Renal pelvis (tissue), 1 donor: ENCODE measurements at regions not wholly inside any gene's neighbourhood (a gene's known extent, or its start where the extent isn't known, plus 50 kb on each side); places are given as distances from the start of the nearest gene placed in this dataset.
"Not testable (repeated sequence)": the region's sequence is repeated elsewhere in the genome, so short reads cannot be mapped to it uniquely, and the experiment has no call there.

Source experiments
- DNase-seq: peaks from one replicate; pipeline ENCODE4 v3.0.0-alpha.2; 2013

DNA sequence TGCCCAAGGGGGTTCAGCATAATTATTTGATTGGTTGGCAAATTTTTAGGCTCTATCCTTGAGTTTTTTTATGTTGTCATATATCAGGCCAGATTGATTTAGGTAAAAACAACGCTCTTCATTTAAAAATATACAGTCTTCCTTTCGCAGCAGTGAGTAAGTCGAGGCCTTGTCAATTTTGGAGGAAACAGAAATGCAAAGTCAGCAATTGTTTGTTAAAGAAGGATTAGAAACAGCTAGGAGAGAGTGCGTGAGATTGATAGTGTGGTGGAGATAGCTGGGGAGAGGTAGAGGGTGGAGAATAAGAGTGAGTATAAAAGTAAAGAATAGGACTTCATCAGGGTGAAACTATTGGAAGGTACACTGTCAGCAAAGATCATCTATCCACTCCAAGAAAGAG is 830.8 kb downstream of the LUZP2 start:
- DNase-seq: no peak

DNA sequence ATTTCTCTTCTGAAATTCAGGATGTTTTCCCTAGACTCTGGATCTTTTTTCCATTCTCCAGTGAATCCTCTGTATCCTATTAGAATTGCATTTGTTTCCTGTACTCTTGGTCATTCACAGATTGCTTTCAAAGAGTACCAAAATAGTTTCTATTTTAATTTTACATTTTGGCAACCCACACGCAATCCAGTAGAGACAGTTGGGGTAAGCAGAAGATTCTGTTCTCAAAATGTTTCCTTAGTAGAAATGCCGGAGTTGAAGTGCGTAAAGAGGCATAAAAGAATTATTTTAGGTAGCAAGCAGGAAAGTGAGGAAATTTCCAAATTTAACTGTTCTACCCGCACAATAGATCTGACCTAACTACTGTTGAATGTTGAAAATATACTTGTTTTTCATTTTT is 842.4 kb downstream of the LUZP2 start:
- DNase-seq: no peak

DNA sequence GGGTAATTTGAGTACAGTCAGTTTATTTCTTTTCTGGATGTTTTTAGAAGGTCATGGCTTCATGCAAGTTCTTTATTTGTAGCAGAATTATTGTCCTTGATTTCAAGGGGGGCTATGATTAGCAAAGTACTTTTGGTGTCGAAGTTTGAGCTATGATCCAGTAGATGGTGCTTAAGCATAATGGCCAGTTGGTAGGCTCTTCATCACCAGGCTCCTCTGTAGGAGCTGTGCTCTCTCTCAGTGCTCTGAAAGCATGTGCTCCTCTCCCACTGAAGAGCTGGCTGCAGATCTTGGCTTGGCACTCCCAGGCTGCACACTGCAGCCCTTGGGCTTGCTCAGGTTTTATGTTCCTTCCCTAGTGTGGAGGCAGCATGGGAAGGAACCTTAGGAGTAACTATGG is 852.7 kb downstream of the LUZP2 start:
- no peak for DNase-seq

DNA sequence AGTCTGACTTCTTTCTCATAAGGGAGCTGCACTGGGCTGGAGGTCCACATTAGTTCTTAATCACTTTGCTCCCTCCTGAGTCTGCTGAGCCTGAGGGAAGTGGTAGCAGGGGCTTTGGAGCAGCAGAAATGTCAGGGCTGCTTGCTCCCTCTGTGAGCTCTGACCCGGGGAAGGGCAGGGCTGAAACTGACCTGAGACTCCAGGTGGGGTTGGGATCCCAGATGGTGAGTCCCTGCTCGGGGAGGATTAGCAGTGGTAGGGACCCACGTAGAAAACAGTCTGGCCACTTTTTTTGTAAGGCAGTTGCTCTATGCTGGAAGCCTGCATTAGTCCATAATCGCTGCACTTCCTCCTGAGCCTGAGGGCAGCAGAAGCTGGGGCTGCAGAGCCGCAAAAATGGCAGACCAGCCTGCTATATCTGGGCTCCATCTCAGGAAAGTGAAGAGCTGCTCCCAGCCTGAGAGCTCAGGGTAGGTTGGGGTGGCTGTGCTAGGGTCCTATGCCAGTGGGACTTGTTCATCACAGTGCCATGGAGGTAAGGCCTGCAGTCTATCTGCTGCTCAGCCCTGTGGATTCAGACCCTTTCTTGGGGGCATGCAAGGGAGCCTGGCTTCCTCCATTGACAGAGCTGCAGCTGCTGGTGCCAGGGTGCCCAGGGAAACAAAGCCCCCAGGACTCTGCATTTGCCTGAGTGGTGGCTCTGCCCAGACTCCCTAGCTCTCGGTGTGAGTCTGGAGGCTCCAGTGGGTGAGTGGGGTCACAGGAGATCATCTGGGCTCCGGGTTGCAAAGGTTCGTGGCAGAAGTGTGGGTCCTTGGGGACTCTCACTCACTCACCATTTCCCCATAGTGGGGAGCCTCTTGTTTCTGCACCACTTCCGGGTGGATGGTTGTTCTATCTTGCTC is 854.3 kb downstream of the LUZP2 start:
- DNase-seq: no peak

DNA sequence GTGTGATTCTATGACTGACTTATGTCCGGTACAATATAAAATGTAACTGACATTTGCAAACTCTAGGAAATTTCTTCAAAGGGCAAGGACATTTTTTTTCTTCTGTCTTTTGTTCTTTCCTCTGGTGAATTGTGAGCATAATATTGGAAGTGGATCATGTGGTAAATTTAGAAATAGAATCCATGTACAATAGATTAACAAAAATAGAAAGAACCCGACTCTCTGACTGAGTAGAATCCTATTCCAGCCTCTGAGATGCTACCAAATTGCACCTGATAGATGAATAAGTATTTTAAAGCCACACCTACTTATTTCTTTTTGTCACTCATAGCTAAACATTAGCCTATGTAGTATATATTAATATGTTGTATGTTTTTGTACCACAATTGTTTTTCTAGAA is 860.3 kb downstream of the LUZP2 start:
- no peak for DNase-seq

DNA sequence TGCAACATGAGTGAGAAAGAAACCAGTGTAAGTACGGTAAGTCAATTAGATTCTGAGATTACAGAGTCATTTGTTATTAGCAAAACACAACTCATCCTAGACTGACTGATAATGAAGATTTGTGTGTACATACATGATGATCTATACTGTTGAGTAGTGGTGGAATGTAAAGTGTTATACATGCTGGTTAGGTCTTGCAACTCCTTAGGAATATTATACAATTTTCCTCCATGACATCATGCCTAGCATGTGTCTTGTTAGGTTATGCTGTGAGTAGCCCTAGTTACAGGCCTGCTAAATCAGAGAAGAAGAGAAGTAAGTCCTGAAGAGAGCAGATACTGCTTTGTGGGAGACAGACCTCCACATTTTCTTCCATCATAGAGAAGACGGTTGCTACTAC is 880.6 kb downstream of the LUZP2 start:
- no peak for DNase-seq

DNA sequence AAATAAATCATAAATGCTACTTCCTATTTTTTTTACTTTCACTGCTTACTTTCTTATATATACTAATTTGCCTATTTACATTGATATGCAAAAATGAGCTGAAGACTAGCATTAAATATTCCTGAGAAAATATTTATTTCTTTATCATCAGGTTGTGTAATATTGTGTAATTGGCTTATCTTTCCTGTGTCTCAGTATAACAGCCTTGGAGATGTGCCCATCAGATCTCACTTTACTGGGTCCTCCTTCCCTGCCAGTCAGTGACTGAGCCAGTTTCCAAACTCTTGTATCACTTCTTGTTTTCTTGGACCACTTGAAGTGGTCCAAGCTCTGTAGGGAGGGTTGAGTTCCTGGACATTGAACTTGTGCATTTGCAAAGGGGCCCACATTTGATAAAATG is 900.0 kb downstream of the LUZP2 start:
- no peak for DNase-seq

DNA sequence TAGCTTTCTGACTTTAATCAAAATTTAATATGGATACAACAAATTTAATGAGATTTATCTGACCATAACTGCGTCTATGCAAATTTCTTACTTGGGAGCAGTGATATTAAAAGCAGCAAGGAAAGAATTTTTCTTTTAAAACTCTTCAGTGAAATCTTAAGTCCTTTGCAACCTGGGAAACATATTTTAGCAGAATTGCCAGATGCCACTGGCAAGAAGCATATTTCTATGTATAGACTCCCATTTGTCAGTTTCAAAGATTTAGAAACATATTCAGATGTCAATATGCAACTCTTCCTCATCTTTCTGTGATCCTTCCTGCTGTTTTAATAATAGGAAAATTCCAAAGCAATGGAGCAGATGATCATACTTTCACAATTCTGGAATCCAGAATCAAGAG is 911.3 kb downstream of the LUZP2 start:
- DNase-seq: no peak

DNA sequence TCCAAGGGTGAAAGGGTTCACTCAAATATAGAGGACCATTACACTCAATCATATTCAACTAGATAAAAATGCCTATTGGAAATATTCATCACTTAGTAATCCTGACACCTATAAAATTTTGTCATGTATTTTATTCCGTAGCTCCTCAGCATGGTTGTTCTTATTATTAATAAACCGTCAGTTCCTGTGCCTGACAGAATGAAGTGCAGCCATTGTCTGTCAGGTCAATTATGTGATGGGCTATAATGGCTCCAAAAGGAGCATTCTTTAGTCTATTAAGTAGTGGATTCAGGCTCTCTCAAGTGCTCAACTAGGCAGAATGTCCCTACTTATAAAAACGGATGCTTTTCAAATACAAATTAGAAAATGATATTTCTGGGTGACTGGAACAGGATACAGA is 916.1 kb upstream of the ANO3 start:
- no peak for DNase-seq

DNA sequence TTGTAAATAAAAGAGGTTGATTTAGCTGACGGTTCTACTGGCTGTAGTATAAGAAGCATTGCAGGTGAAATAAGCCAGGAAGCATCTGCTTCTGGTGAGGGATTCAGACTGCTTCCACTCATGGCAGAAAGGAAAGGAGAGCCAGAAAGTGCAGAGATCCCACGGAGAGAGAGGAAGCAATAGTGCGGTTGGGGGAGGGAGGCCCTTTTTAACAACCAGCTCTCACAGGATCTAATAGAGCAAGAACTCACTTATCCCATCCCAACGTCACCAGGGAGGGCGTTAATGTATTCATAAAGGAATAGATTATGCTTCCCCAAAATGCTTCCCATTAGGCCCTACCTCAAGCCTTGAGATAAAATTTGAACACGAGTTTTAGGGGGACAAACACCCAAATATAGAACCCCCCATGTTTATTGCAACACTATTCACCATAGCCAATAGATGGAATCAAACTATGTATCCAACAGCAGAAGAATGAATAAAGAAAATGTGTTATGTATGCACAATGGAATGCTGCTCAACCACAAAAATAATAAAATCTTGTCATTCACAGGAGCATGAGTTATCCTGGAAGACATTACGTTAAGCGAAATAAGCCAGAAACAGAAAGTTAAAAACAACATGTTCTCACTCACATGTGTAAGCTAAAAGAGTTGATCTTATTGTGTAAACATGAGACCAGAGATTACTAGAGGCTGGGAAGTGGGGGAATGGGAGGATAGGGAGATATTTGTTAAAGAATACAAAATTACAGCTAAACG is 908.3 kb upstream of the ANO3 start:
- DNase-seq: no peak

DNA sequence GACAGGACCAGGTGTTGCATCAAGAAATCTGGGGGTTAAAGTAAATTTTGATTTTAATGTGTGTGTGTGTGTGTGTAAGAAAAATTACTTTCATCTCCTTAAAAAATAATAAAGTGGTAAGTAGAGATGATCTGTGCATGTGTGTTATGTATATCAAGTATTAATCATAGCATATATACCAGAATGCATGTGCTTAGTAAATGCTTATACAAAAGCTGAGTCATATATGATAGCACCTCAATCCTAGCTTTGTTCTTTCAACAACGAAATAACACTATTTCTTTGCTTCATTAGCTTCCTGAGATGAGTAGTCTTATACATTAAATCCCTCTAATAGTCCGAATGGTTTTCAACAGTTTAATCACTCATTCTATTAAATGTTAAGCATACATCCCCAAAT is 899.6 kb upstream of the ANO3 start:
- no peak for DNase-seq

DNA sequence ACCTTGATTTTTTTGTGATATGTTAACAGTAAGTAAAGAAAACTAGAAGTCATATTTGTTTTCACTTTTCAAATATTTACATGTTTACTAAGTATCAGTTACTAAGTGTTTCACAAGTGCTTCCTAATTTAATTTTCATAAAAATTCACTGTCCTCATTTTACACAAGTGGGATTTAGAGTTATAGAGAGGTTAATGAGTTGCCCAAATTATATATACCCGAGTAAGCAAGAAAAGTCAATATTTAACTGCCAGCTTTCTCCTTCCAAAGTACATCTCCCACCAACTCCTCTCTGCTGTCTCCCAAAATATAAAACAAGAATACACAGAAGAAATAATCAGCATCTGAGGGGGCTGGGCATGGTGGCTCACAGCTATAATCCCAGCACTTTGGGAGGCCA is 896.7 kb upstream of the ANO3 start:
- no peak for DNase-seq

DNA sequence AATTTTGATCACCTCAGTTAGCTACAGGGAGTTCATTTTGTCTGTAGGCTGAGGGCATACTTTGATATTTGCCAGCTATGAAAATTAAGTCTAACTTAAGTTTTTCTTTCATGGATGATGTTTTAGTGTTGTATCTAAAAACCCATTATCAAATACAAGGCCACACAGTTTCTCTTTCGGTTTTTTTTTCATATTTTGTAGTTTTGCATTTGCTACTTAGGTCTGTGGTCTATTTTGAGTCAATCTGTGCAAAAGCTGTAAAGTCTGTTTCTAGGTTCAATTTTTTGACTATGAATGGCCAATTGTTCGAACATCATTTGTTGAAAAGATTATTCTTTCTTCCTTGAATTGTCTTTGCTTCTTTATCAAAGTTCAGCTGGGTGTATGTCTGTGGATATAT is 895.6 kb upstream of the ANO3 start:
- no peak for DNase-seq

DNA sequence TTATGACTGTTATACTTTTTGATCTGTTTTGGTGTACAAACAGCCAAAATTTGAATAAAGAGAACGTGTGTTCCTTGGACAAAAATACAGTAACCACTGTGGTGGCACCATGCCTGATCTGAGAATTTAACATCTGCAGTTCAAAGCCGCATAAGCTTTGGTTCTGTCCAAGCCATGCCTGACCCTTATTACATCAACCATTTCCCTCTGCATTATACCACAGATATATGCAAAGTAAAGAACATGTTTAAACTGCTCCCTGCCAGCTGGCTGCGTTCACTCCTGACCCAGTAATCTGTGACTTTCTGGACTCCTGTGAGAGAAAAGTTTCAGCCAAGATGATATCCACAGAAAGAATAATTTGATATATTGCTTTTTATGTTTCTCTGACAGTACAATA is 890.5 kb upstream of the ANO3 start:
- no peak for DNase-seq

DNA sequence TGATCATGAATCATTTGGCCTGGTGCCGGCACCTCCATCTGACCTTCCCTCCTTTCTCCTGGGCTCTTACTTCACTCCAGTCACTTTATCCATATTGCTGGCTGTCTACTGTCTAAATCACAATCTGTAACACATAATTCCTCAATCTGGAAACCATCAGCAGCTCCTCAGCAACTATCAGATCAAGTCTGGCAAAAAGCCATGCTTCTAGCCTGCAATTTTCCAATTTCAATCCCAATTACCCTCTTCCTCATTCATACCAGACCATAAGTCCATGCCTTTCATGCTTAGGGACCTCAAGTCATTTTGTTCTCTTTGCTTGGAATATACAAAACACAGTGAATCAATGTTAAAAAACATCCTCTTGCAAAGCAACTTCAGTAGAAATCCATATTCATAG is 882.8 kb upstream of the ANO3 start:
- DNase-seq: no peak

DNA sequence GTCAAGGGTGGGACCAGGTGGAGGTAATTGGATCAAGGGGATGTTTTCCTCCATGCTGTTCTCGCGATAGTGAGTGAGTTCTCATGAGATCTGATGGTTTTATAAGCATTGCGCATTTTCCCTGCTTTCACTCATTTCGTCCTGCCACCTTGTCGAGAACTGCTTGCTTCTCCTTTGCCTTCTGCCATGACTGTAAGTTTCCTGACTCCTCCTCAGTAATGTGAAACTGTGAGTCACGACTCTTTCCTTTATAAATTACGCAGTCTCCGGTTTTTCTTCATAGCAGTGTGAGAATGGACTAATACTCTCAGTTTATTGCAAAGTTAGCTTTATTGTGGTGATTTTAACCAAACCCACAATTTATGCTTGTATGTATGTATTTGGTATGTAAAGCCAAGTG is 878.5 kb upstream of the ANO3 start:
- no peak for DNase-seq

DNA sequence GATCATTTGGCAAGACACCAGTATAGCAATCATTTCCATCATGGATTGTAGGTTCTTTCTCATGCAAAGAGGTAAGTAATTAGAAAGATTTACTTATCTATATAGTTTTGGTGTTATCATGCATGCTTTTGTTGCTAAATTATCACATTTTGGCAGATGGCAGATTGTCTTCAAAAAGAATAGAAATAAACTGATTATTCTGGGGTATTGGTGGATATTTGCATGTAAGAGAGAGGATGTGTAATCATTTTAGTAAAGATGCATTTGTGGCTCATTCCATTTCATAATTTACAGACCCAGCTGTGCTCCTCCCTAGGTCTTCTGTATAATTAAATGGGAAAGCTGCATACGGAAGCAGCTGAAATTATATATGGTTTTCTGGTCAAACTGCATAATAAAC is 875.7 kb upstream of the ANO3 start:
- DNase-seq: no peak

DNA sequence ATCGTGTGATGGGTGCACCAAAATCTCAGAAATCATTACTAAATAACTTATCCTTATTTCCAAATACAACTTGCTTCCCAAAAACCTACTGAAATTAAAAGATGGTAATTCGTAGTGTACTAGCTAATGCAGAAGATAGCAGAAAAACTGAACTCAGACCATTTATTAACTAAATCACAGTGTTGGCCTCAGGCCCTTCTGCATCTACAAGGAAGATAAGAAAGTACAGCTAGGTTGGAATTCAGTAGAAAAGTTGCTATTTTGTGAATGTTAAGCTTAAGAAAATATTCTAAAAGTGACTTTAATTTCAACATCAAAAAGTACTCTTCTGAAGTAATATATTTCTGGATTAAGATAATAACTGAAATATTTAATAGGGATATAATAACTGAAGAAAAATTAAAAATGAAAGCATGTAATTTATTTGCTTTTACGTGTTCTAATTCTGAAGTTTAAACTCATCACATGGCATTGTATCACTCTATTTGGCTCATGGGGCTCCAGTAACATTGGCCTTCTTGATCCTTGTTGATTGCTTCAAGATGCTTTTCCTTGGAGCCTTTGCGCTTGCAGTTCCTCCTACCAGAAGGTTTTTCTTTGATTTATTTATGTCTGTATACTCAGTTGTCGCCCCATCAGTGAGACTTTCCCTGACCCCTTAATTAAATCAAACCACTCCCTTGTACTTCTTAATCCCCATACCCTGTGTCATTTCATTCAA is 847.9 kb upstream of the ANO3 start:
- no peak for DNase-seq

DNA sequence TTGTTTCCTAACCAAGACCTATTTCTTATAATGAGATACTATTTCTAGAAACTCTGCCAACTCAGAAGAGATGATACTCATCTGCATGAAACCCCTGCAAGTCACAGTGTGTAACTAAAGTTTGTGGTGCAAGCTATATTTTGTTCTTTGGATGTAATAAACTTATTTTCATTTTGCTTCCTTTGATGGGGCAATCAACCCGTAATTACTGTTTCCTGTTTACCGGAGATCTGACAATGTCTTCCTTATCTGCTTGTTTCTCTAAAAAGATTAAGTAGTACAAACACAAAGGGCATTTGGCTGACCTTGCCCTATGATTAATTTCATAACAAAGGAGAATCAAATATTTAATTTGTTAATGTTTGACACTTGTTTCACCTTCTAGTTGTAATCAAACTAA is 846.6 kb upstream of the ANO3 start:
- DNase-seq: no peak

DNA sequence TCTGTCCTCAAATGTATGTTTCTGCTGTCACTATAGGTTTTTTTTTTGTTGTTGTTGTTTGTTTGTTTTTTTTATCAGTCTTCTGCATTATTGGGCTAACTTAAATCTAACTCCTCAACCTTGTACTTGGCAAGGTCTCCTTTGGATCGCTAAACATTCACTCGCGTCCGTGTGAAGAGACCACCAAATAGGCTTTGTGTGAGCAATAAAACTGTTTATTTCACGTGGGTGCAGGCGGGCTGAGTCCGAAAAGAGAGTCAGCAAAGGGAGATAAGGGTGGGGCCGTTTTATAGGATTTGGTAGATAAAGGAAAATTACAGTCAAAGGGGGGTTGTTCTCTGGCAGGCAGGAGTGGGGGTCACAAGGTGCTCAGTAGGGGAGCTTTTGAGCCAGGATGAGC is 845.6 kb upstream of the ANO3 start:
- not testable (repeated sequence) for DNase-seq

DNA sequence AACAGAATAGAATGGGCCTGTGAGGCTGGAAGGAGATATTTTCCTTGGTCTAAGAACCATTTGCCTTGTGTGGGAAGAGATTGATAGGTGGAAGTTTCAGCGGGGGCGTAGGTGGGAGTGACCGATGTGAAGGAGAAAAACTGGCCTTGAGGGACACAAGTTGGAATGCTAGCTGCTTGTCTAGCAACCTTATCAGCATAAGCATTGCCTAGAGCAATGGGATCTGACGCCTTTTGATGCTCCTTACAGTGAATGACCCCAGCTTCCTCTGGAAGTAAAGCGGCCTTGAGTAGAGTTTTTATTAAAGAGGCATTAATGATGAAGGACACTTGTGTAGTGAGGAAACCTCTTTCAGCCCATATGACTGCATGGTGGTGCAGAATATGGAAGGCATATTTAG is 843.8 kb upstream of the ANO3 start:
- not testable (repeated sequence) for DNase-seq

DNA sequence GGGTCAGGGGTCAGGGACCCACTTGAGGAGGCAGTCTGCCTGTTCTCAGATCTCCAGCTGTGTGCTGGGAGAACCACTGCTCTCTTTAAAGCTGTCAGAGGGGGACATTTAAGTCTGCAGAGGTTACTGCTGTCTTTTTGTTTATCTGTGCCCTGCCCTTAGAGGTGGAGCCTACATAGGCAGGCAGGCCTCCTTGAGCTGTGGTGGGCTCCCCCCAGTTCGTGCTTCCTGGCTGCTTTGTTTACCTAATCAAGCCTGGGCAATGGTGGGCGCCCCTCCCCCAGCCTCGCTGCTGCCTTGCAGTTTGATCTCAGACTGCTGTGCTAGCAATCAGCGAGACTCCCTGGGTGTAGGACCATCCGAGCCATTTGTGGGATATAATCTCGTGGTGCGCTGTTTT is 830.5 kb upstream of the ANO3 start:
- not testable (repeated sequence) for DNase-seq

DNA sequence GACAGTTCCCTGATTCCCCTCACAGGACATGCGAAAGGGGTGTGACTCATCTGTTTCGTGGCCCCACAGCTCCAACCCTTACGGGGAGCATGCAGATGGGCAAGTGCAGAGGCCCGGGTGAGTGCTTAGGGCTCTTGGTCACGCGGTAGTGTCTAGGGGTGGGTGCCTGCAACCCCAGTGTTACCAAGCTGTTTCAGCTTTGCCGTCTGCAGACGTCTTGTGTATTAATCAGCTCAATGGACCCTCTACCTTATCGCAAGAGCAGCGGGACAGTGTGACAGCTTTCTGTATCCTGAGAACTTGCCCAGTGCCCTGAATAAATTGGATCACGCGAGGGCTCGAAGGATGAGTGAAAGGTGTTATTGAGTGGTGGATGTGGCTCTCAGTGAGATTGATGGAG is 816.4 kb upstream of the ANO3 start:
- DNase-seq: no peak
